NCI-H2171 treated with DMSO at 0.1 percent for 48 hours (cell line): ENCODE measurements at regions not wholly inside any gene's neighbourhood (a gene's known extent, or its start where the extent isn't known, plus 50 kb on each side); places are given as distances from the start of the nearest gene placed in this dataset.
"Not testable (repeated sequence)": the region's sequence is repeated elsewhere in the genome, so short reads cannot be mapped to it uniquely, and the experiment has no call there.

Experiments used
- DNase-seq: peaks from one replicate; lab custom pipeline; 2025; lab: John Stamatoyannopoulos, UW

DNA sequence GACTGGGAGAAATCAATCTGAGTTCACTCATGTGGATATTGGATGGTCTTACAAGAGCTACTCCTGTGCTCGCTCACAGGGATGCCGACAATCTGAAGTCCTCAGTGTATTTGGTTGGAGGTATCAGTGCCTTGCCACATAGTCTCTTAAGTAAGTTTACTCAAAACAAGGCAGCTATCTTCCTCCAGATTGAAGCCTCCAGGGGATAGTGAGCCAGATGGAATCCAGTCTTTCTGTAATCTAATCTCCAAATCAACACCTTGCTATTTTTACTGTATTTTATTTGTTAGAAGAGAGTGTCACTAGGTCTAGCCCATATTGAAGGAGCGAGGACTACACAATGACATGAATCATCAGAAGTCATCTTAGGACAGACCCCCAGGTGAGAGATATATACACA lies 456.6 kb upstream of the POT1 start:
- peak; percentile 95 for DNase-seq

DNA sequence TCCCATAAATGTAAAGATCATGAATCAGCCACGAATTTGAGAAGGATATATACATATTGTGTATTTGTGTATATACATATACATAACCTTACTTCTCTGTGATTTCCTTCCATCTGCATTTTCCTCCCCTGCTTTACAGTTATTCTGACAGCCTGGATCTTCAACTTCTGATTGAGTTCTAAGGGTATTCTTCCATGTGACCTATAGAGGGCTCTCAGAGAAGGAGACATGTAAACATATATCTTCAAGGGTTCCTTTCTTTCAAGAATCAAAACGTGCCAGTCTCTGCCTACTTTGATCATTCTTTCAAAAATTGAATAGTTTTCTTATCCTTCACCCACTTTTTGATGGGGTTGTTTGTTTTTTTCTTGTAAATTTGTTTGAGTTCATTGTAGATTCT lies 453.7 kb upstream of the POT1 start:
- DNase-seq = no peak

DNA sequence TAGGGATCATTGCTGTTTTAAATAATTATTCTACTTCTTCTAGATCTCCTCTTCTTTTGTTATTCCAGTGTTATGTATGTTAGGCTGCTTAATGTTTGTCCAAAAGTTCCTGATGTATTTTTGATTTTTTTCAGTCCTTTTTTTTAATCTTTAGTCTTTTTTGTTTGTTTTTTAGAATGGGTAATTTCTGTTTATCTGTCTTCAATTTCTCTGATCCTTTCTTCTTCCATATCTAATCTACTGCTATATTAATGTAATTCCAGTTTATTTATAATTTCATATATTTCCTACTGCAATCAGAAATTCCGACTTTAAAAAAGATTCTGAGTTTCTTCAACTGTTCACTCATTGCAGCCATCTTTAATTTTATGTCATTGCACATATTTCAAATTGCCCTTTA lies 452.8 kb upstream of the POT1 start:
- DNase-seq = no peak

DNA sequence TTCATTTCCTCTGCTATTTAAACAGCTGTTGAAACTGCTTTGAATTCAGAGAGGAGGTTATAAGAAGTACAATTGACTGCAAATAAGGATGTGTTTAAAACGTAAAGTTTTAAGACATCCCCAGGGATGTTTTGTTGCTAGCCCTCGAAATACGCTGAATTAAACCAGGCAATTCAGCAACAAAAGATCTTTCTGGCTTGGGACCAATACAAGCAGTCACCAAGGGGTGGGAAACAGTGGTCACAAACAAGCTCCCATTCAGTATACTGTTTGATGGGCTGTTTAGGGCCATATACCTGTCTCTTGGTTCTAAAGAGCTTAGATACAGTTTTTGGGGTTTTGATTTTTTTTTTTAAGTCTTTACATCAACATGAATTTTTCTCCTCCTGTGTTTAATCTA lies 446.3 kb upstream of the POT1 start:
- DNase-seq = no peak

DNA sequence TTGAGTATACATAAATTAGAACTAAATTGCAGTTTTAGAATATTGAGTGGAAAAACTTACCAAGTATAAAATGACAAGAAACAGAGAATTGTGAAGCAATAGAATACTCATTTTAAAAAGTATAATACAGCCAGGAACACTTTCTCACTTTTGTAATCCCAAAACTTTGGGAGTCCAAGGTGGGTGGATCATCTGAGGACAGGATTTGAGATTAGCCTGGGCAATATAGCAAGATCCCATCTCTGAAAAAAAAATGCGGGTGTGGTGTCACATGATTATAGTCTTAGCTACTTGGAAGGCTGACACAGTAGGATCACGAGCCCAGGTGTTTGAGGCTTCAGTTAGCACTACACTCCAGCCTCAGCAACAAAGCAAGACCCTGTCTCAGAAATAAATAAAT lies 440.9 kb upstream of the POT1 start:
- no peak for DNase-seq

DNA sequence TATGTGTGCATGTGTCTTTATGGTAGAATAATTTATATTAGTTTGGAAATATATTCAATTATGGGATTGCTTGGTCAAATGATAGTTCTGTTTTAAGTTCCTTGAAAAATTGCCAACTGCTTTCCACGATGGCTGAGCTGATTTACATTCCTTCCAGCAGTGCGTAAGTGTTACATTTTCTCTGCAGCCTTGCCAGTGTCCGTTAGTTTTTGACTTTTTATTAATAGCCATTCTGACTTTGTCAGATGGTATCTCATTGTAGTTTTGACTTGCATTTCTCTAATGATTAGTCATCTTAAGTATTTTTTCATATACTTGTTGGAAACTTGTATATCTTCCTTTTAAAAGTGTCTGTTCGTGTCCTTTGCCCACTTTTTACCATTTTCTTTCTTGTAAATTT lies 434.2 kb upstream of the POT1 start:
- no peak for DNase-seq

DNA sequence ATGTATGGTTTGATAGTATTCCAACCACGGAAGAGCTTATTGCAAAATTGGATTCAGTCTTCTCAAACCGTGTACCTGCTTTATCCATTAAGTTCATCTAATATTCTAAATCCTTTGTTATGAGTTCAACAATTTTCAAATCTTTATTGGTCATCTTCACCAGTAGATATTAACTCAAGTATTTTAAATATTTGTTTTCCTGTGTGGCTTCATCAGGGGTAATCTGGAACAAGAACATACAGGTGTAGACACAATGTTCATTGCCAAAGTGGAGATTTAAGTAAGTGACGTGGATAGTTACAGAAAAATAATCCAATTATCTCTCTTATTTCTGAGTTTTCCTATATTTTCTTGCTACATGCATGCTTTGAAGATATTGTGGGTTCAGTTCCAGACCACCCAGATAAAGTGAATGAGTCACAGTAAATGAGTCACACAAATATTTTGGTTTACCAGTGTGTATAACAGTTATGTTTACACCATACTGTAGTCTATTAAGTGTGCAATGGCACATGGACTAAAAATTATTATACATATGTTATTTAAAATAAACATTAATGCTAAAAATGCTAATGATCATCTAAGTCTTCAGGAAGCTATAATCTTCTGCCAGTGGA lies 429.0 kb upstream of the POT1 start:
- DNase-seq = no peak

DNA sequence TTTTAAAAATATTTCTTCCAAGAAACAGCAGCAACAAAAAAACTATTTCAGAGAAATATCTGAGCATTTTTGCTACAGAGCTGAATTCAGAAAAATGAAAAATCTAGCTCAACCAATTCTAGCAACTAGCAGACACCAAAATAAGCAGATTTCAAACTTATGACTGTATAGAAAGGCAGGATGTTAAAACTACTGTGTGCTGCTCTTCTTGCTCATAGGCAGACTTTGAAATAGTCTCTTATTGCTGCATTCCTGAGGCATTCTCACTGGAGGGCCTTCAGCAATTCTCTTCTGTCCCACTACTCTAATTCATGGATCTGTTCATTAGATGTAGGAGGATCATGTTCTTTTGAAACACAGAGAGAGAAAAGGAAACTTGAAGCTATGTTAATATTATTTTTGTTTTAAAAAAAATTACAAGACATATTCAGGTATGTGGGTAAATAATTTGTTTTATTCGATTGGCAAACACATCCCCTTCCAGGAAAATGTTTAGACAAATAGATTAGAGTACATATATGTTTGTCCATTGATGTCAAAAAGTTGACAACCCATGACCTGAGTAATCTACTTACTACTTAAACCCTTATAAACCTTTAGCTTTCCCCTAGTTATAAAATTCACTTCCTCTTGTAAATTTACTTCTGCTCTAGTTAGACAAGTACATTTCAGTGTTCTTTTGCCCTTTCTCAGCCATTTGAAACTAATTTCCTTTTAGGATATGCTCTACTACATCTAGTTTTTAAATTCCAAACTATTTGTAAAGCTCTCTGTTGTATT lies 428.2 kb upstream of the POT1 start:
- no peak for DNase-seq

DNA sequence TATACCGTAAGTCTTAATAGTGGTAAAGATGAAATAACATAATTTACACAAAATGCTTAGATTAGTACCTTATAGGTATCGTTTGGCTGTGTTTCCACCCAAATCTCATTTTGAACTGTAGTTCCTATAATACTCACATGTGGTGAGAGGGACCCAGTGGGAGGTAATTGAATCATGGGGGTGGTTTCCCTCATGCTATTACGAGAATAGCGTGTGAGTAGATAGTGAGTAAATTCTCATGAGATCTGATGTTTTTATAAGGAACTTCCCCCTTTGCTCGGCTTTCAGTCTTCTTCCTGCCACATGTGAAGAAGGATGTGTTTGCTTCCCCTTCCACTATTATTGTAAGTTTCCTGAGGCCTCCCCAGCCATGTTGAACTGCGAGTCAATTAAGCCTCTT lies 426.3 kb upstream of the POT1 start:
- no peak for DNase-seq

DNA sequence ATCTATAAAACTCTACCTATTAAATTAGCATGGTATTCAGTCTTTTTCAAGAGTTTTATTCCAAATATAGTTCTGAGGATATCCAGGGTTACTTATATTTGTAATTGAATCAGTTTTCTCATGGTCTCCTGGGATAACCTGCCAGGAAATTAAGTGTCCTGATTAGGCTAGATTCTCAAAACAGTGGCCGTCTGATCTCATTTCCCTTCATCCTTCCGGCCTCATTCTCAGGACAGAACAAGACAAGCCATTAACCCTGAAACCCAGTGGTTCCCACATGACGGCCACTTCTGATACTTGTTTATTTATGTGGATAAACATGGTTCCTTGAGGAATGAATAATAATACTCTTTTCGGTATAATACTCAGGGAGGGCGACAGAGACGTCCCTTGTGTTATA lies 417.6 kb upstream of the POT1 start:
- no peak for DNase-seq

DNA sequence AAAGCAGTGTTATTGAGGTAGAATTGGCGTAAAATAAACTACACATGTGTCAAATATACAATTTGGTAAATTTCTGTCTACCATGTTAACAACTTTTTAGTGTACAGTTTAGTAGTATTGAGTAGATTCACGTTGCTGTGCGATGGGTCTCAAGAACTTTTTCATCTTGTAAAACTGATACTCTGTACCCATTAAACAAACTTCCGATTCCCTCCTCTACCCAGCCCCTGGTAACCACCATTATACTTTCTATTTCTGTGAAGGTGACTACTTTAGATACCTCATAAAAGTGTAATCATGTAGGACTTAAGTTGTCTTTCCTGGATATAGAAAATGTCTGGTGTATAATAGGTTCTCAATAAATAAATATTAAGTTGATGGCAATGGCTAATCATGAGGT lies 408.5 kb upstream of the POT1 start:
- DNase-seq = no peak

DNA sequence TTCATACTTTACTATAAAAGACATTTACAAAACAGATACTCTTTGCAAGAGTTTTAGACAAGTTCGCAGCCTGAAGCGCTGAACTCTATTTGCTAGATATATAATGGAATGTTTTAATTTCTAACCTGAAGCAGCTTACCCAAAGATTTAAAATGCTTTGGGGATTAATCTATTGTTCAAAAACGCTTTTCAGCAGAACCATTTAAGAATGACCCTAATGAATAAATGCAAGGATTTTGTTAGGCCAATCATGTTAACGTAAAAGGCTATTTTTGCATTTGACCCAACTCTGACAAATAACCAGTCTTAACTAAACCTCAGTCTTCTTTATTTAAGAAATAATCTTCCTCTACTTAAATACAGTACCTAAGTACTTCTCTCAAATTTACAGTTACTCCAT lies 406.7 kb upstream of the POT1 start:
- no peak for DNase-seq

DNA sequence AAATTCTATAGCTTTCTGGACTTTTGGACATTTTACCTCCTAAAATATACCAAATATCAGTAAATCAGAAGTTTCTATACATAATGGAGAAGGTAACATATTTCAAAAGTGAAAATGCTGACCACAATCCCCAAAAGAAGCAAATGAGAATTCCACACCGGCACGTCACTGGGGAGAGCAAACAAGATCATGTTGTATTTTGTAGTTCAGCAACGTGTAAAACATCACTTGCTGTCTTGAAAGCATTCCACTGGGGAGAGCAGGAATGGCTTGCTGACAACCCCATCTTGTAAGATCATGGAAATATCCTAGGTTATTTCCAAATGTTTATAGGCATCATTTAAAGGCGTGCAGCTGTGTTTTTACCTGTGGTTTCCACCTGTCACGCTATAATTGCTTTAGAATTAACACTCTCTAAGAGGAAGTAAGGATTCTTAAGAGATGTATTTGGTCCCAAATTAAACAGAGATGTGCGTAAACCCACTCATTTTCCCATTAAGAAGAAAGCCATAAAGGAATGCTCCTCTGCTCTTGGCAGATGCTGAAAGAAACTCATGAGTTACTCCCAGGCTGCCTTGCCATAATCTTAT lies 397.1 kb upstream of the POT1 start:
- DNase-seq = no peak

DNA sequence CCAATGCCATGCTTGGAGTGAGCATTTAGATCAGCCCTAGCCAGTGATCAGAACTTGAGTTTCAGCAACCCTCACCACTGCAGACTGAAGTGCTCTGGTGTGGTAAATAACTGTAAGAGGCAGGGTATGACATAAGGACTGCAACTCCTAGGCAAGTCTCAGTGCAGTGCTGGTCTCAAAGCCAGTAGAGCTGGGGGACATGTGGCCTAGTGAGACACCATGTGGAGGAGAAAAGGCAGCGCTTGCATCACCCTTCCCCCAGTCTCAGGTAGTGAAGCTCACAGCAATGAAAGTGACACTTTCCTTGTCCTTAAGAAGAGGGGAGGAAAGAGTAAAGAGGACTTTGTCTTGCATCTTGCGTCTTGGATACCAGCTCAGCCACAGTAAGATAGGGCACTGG lies 386.8 kb upstream of the POT1 start:
- DNase-seq = peak; percentile 74

DNA sequence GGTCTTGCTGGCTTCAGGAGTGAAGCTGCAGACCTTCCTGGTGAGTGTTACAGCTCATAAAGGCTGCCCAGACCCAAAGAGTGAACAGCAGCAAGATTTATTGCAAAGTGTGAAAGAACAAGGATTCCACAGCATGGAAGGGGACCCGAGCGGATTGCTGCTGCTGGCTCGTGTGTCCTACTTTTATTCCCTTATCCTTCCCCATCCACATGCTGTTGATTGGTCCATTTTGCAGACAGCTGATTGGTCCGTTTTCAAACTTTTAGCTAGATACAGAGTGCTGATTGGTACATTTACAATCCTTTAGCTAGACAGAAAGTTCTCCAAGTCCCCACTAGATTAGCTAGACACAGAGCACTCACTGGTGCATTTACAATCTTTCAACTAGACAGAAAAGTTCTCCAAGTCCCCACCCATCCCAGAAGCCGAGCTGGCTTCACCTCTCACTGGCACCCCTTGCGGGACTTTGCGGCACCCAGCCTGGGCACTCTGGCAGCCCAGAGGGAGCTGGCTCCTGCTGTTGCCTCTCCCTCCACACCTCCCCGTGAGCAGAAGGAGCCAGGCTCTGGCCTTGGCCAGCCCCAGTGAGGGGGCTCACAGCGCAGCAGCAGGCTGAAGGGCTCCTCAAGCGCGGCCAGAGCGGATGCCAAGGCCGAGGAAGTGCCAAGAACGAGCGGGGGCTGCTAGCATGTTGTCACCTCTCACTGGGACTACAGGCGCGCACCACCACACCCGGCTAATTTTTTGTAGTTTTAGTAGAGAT lies 369.6 kb upstream of the POT1 start:
- no peak for DNase-seq

DNA sequence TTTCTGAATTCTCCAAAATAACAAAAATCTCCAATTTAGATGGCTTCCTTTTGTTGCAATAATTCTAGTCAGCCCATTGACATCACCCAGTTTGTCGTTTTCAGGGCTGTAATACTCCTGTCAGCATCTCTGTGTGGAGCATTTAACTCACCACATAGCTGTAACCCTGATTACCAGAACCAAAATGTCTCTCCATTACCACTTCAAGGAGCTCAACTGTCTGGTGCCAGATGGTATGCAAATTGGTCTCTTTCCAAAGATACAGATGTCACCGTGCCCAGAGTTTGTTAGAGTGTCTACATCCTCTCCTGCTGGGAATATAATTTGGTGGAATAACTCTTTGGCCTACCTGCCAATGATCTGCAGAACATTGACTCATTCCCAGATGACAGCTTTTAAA lies 350.3 kb upstream of the POT1 start:
- DNase-seq = peak; percentile 99

DNA sequence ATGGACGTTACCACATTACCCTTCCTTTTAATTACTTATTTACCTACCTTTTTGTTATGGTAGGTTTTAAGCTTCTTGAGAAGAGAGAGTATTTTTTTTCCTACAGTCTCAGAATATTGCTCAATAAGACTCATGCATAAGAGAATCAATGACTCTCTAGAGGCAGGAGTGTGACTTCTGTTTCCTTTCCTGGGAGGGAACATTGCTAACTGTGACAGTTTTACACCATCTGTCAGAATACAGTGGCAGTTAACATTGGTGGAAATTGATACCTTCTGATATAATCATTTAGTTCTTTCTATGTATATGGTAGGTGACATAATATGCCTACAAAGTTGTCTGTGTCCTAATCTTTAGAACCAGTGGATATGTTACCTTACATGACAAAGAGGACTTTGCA lies 348.7 kb upstream of the POT1 start:
- peak; percentile 95 for DNase-seq

DNA sequence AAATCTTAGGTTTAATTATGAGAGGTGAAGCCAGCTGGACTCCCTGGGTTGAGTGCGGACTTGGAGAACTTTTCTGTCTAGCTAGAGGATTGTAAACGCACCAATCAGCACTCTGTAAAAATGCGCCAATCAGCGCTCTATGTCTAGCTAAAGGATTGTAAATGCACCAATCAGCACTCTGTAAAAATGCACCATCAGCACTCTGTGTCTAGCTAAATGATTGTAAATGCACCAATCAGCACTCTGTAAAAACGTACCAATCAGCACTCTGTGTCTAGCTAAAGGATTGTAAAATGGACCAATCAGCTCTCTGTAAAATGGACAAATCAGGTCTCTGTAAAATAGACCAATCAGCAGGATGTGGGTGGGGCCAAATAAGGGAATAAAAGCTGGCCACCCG lies 345.1 kb upstream of the POT1 start:
- not testable (repeated sequence) for DNase-seq

DNA sequence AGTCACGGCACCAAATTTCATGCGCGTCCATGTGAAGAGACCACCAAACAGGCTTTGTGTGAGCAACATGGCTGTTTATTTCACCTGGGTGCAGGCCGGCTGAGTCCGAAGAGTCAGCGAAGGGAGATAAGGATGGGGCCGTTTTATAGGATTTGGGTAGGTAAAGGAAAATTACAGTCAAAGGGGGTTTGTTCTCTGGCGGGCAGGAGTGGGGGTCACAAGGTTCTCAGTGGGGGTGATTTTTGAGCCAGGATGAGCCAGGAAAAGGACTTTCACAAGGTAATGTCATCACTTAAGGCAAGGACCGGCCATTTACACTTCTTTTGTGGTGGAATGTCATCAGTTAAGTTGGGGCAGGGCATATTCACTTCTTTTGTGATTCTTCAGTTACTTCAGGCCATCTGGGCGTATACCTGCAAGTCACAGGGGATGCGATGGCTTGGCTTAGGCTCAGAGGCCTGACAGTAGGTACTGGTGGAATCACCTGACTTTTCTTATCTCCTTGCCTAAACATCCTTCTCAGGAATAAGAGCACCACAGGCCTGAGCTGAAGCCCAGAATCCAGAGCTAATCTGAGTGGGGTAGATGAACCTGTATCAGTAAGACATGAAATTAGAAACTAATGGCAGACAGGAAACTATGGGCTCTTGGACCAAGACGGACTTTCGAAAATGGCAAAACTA lies 334.7 kb upstream of the POT1 start:
- not testable (repeated sequence) for DNase-seq

DNA sequence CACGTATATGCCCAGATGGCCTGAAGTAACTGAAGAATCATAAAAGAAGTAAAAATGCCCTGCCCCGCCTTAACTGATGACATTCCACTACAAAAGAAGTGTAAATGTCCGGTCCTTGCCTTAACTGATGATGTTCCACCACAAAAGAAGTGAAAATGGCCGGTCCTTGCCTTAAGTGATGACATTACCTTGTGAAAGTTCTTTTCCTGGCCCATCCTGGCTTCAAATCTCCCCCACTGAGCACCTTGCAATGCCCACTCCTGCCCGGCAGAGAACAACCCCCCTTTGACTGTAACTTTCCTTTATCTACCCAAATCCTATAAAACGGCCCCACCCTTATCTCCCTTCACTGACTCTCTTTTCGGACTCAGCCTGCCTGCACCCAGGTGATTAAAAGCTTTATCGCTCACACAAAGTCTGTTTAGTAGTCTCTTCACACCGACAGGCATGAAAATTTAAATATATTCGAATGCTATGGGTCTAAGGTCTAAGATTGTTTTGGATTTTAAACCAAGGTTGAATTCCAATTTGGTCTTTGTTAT lies 329.3 kb upstream of the POT1 start:
- not testable (repeated sequence) for DNase-seq

DNA sequence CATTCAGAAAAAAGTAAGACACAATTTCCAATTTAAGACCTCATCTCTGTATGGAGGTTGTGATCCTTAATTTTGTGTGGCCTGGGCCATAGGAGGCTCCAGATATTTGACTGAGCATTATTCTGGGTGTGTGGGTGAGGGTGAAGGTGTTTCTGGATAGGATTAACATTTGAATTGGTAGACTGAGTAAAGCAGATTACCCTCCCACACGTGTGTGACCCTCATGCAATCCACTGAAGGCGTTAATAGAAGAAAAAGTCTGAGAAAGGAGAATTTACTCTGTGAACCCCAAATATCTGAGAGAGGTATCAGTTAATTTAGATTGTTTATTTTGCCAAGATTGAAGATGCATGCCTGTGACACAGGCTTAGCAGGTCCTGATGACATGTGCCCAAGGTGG lies 328.0 kb upstream of the POT1 start:
- no peak for DNase-seq

DNA sequence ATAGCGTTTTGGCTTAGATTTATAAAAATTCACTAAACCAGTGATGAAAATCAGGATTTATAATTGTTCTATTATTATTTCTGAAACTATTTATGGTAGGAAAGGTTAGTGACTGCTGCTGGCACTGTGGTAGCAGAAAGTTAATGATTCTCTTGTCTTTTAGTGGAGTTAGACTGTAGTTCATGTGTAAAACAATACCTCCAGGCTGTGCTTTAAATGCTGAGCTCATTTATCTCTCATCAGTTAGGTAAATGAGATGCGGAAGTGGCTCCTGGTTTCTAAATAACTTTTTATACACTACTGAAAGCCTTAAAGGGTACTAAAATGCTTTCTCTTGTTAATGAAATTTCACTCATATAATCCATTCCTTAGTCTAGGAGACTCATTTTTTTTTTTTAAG lies 326.8 kb upstream of the POT1 start:
- no peak for DNase-seq
